Neural cell (in vitro differentiated cells): ENCODE measurements at regions not wholly inside any gene's neighbourhood (a gene's known extent, or its start where the extent isn't known, plus 50 kb on each side); places are given as distances from the start of the nearest gene placed in this dataset.

Experiments
- H2AFZ ChIP-seq: fragments of 200-600, 300-800 bp; sonication (generic), shearing (Covaris generic); 2 replicates; pipeline ENCODE4 v1.6.0; 2014; ENCODE audit warnings: low read depth, mild to moderate bottlenecking, antibody characterized with exemption, low read length, moderate library complexity
- H3F3A ChIP-seq: fragments of 200-600 bp; shearing (Covaris generic); 2 replicates; pipeline ENCODE4 v1.6.1; 2016; ENCODE audit warnings: mild to moderate bottlenecking, moderate library complexity, mixed read lengths, antibody characterized with exemption, low read length; ENCODE audit not compliant: insufficient read depth, poor library complexity, severe bottlenecking
- H3K27ac ChIP-seq: fragments of 200-600, 300-800 bp; sonication (generic), shearing (Covaris generic); 2 replicates; pipeline ENCODE4 v1.5.1; 2014; ENCODE audit warnings: mild to moderate bottlenecking, low read length, moderate library complexity
- H3K27me3 ChIP-seq: fragments of 300-800, 200-600 bp; sonication (generic), shearing (Covaris generic); 2 replicates; pipeline ENCODE4 v1.6.0; 2014; ENCODE audit warnings: mild to moderate bottlenecking, low read depth, low read length, moderate library complexity; ENCODE audit not compliant: insufficient read depth
- H3K36me3 ChIP-seq: fragments of 300-800, 200-600 bp; sonication (generic), shearing (Covaris generic); 2 replicates; pipeline ENCODE4 v1.5.1; 2014; ENCODE audit warnings: mild to moderate bottlenecking, antibody characterized with exemption, low read length, moderate library complexity; ENCODE audit not compliant: insufficient read depth
- H3K4me2 ChIP-seq: fragments of 300-800, 200-600 bp; sonication (generic), shearing (Covaris generic); 2 replicates; pipeline ENCODE4 v1.6.0; 2014; ENCODE audit warnings: mild to moderate bottlenecking, low read length
- H3K4me3 ChIP-seq: fragments of 300-800, 200-600 bp; sonication (generic), shearing (Covaris generic); 2 replicates; pipeline ENCODE4 v1.5.1; 2014; ENCODE audit warnings: mild to moderate bottlenecking, low read length, moderate library complexity
- H3K79me2 ChIP-seq: fragments of 200-600 bp; shearing (Covaris generic); replicated peaks from 2 replicates; pipeline ENCODE4 v1.6.0; 2014; ENCODE audit warnings: mild to moderate bottlenecking, low read length, moderate library complexity; ENCODE audit not compliant: insufficient read depth
- H3K9ac ChIP-seq: fragments of 300-800, 200-600 bp; sonication (generic), shearing (Covaris generic); 2 replicates; pipeline ENCODE4 v1.6.1; 2016; ENCODE audit warnings: mild to moderate bottlenecking, low read length, mixed read lengths
- H3K9me2 ChIP-seq: fragments of 200-600 bp; shearing (Covaris generic); 2 replicates; pipeline ENCODE4 v1.6.1; 2016; ENCODE audit warnings: mild to moderate bottlenecking, low read length, mixed read lengths; ENCODE audit not compliant: insufficient read depth
- H3K9me3 ChIP-seq: fragments of 200-600, 300-800 bp; sonication (generic), shearing (Covaris generic); 2 replicates; pipeline ENCODE4 v1.6.1; 2016; ENCODE audit warnings: mild to moderate bottlenecking, mixed run types, low read length, moderate library complexity, mixed read lengths
- H4K20me1 ChIP-seq: fragments of 200-600 bp; shearing (Covaris generic); 2 replicates; pipeline ENCODE4 v1.6.1; 2016; ENCODE audit warnings: mild to moderate bottlenecking, mixed run types; ENCODE audit not compliant: insufficient read depth
- CTCF ChIP-seq: fragments of 450-650 bp; IDR thresholded peaks from 2 replicates; pipeline ENCODE4 v1.5.1; 2014; ENCODE audit warnings: antibody characterized with exemption, mild to moderate bottlenecking, moderate library complexity; ENCODE audit not compliant: poor library complexity, severe bottlenecking
- EP300 ChIP-seq: fragments of 450-650 bp; conservative IDR thresholded peaks from 2 replicates; pipeline ENCODE4 v1.6.1; 2014; ENCODE audit warnings: antibody characterized with exemption, mild to moderate bottlenecking, moderate library complexity; ENCODE audit not compliant: poor library complexity, severe bottlenecking
- EZH2 ChIP-seq: fragments of 200-600, 300-800 bp; shearing (Covaris generic), sonication (generic); IDR thresholded peaks from 2 replicates; pipeline ENCODE4 v1.6.1; 2014; ENCODE audit warnings: antibody characterized with exemption, low read length, borderline replicate concordance, mild to moderate bottlenecking; ENCODE audit not compliant: insufficient read depth, poor library complexity, severe bottlenecking
- MXI1 ChIP-seq: fragments of 450-650 bp; conservative IDR thresholded peaks from 2 replicates; pipeline ENCODE4 v1.6.1; 2014; ENCODE audit warnings: antibody characterized with exemption, mild to moderate bottlenecking; ENCODE audit not compliant: poor library complexity, severe bottlenecking
- POLR2AphosphoS5 ChIP-seq: IDR thresholded peaks from 2 replicates; pipeline ENCODE4 v1.6.1; 2012
- RAD21 ChIP-seq: fragments of 450-650 bp; conservative IDR thresholded peaks from 2 replicates; pipeline ENCODE4 v1.6.1; 2014; ENCODE audit warnings: antibody characterized with exemption, mild to moderate bottlenecking, moderate library complexity
- REST ChIP-seq: IDR thresholded peaks from 2 replicates; pipeline ENCODE4 v1.6.1; 2012; ENCODE audit warnings: borderline replicate concordance
- SMC3 ChIP-seq: fragments of 450-650 bp; conservative IDR thresholded peaks from 2 replicates; pipeline ENCODE4 v1.6.1; 2014; ENCODE audit warnings: antibody characterized with exemption, mild to moderate bottlenecking, moderate library complexity; ENCODE audit not compliant: poor library complexity
- TAF1 ChIP-seq: IDR thresholded peaks from 2 replicates; pipeline ENCODE4 v1.6.1; 2012; ENCODE audit warnings: low read depth

DNA sequence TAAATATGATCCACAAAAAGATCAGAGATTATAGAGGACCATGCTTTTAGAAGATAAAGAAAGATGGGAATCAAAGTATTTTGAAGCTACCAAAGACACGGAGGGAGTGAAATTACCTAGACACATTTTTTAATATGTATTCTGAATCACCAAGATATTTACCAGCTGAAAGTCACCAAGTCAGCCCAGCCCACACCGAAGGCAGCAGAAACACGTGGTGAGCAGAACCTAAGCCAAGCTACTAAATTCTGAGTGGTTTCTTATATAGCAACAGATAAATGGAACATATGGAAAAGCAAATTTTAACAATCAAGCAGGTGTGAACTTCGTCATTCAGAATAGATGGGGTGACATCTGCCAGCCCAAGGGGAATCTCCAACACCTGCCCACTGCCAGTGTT is 134.7 kb upstream of the AKR1E2 start:
- Histone ChIP-seq H3F3A (no peaks in the 10 kb centered on the region), H3K27ac (no peak overlapping the region), H3K4me3 (no peak overlapping the region), H3K9me2 (no peaks in the 10 kb centered on the region), H2AFZ (no peak overlapping the region), H3K36me3 (no peaks in the 10 kb centered on the region), H4K20me1 (no peaks in the 10 kb centered on the region), H3K27me3 (no peaks in the 10 kb centered on the region), H3K9ac (no peak overlapping the region), H3K79me2 (no peaks in the 10 kb centered on the region), H3K4me2 (no peak overlapping the region), H3K9me3 (no peaks in the 10 kb centered on the region)
- TF ChIP-seq SMC3 (no peak), POLR2AphosphoS5 (no peak), EP300 (no peak), TAF1 (no peak), RAD21 (no peak), CTCF (no peak), MXI1 (no peak), REST (no peak), EZH2 (no peak)

GRCh38 chr10:4688601-4689000 is 137.4 kb upstream of the AKR1E2 start:
- no peak overlapping the region for H3K27ac ChIP-seq
- H2AFZ ChIP-seq, result no peak overlapping the region
- H3K27me3 ChIP-seq, result no peaks in the 10 kb centered on the region
- no peak for TF ChIP-seq TAF1
- TF ChIP-seq CTCF, result no peak
- TF ChIP-seq POLR2AphosphoS5, result no peak
- no peak for TF ChIP-seq RAD21
- TF ChIP-seq EP300, result no peak
- no peak overlapping the region for H3K4me2 ChIP-seq
- no peaks in the 10 kb centered on the region for H4K20me1 ChIP-seq
- H3K36me3 ChIP-seq, result no peaks in the 10 kb centered on the region
- H3K9me2 ChIP-seq, result no peaks in the 10 kb centered on the region
- no peak overlapping the region for H3K4me3 ChIP-seq
- H3K9me3 ChIP-seq, result no peaks in the 10 kb centered on the region
- H3F3A ChIP-seq, result no peaks in the 10 kb centered on the region
- no peaks in the 10 kb centered on the region for H3K79me2 ChIP-seq
- H3K9ac ChIP-seq, result no peak overlapping the region
